ENCODE measurements at regions not wholly inside any gene's neighbourhood (a gene's known extent, or its start where the extent isn't known, plus 50 kb on each side); places are given as distances from the start of the nearest gene placed in this dataset.

GRCh38 chr10:58990693-58991092 is 185.8 kb upstream of the PHYHIPL start:
- no peak for TF ChIP-seq CTCF (IDR thresholded peaks at IDR 0.05; ENCODE audit: unreplicated experiment)
- no peaks in the 10 kb centered on the region for H3K4me1 Mint-ChIP-seq
- no peak overlapping the region for H3K27ac Mint-ChIP-seq
- no peak for DNase-seq (ENCODE audit: low spot score in 2 of 2, unreplicated experiment in 2 of 2)
- H3K4me3 Mint-ChIP-seq: no peak overlapping the region
- H3K36me3 Mint-ChIP-seq: peaks cover 6% of the 10 kb centered on the region
- H3K27me3 Mint-ChIP-seq (ENCODE audit: low read depth): peaks cover 2% of the 10 kb centered on the region
- H3K9me3 Mint-ChIP-seq: peaks cover 20% of the 10 kb centered on the region

GRCh38 chr10:58991856-58992255 is 184.6 kb upstream of the PHYHIPL start:
- Mint-ChIP-seq H3K9me3 (peaks cover 20% of the 10 kb centered on the region), H3K27ac (no peak overlapping the region), H3K36me3 (peaks cover 6% of the 10 kb centered on the region), H3K4me1 (no peaks in the 10 kb centered on the region), H3K27me3 (ENCODE audit: low read depth) (no peaks in the 10 kb centered on the region), H3K4me3 (no peak overlapping the region)
- TF ChIP-seq CTCF (IDR thresholded peaks at IDR 0.05; ENCODE audit: unreplicated experiment): no peak
- DNase-seq (ENCODE audit: low spot score in 2 of 2, unreplicated experiment in 2 of 2): no peak

- Mint-ChIP-seq H3K9me3 (peaks cover 20% of the 10 kb centered on the region), H3K4me1 (no peaks in the 10 kb centered on the region), H3K4me3 (no peak overlapping the region), H3K27ac (no peak overlapping the region), H3K36me3 (peaks cover 6% of the 10 kb centered on the region), H3K27me3 (ENCODE audit: low read depth) (no peaks in the 10 kb centered on the region)
- TF ChIP-seq CTCF (IDR thresholded peaks at IDR 0.05; ENCODE audit: unreplicated experiment): no peak
- no peak for DNase-seq (ENCODE audit: low spot score in 2 of 2, unreplicated experiment in 2 of 2)
Observed at GRCh38 chr10:58992830-58993460, 183.5 kb upstream of the PHYHIPL start.

GRCh38 chr10:58993480-58994221 is 182.8 kb upstream of the PHYHIPL start:
- H3K27ac Mint-ChIP-seq: no peak overlapping the region
- DNase-seq (ENCODE audit: low spot score in 2 of 2, unreplicated experiment in 2 of 2): no peak
- peaks cover 6% of the 10 kb centered on the region for H3K36me3 Mint-ChIP-seq
- TF ChIP-seq CTCF (IDR thresholded peaks at IDR 0.05; ENCODE audit: unreplicated experiment): no peak
- H3K4me1 Mint-ChIP-seq: no peaks in the 10 kb centered on the region
- H3K4me3 Mint-ChIP-seq: no peak overlapping the region
- H3K9me3 Mint-ChIP-seq: peaks cover 20% of the 10 kb centered on the region
- H3K27me3 Mint-ChIP-seq (ENCODE audit: low read depth): no peaks in the 10 kb centered on the region

- no peak for DNase-seq (ENCODE audit: low spot score in 2 of 2, unreplicated experiment in 2 of 2)
- no peaks in the 10 kb centered on the region for H3K27me3 Mint-ChIP-seq (ENCODE audit: low read depth)
- H3K9me3 Mint-ChIP-seq: peaks cover 15% of the 10 kb centered on the region
- TF ChIP-seq CTCF (IDR thresholded peaks at IDR 0.05; ENCODE audit: unreplicated experiment): no peak
- H3K4me1 Mint-ChIP-seq: peaks cover 6% of the 10 kb centered on the region
- H3K4me3 Mint-ChIP-seq: no peak overlapping the region
- no peak overlapping the region for H3K27ac Mint-ChIP-seq
- H3K36me3 Mint-ChIP-seq: peaks cover 3% of the 10 kb centered on the region
Observed at GRCh38 chr10:58994226-58995057, 182.0 kb upstream of the PHYHIPL start.
